Erythroblast (primary cell): ENCODE measurements at regions not wholly inside any gene's neighbourhood (a gene's known extent, or its start where the extent isn't known, plus 50 kb on each side); places are given as distances from the start of the nearest gene placed in this dataset.

Source experiments
- GATA1 ChIP-seq: IDR thresholded peaks from 2 replicates; pipeline ENCODE4 v1.6.1; 2011; ENCODE audit warnings: low read depth, mild to moderate bottlenecking, control low read depth, low read length, moderate library complexity
- POLR2A ChIP-seq: IDR thresholded peaks from 2 replicates; pipeline ENCODE4 v1.6.1; 2011; ENCODE audit warnings: mild to moderate bottlenecking, low read length

DNA sequence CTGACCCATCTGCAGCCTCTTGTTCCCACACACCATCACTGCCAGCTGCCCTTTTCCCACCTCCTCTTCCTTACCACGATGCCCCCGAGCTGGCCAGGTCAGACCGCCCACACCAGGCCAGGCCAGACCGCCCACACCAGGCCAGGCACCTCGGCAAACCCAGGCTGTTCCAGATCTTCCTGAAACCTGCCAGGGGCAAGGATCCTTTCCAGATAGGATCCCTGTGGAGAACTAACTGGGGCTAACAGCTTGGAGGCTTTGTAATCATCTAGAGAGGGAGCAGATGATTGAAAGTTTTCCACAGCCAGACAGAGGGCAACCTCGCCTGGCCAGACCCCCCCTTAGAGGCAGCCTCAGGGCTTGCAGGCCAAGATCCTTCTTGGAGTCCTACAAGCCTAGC is 287.3 kb upstream of the TLE3 start:
- TF ChIP-seq POLR2A (no peak), GATA1 (no peak)
